Astrocyte (in vitro differentiated cells and primary cell): ENCODE measurements at regions not wholly inside any gene's neighbourhood (a gene's known extent, or its start where the extent isn't known, plus 50 kb on each side); places are given as distances from the start of the nearest gene placed in this dataset.

ENCODE experiments used
- CTCF ChIP-seq: IDR thresholded peaks from 2 replicates; pipeline ENCODE4 v1.5.1; 2011; ENCODE audit warnings: low read depth, mild to moderate bottlenecking, inconsistent platforms, low read length, moderate library complexity; ENCODE audit not compliant: insufficient read depth
- EZH2 ChIP-seq: IDR thresholded peaks from 2 replicates; pipeline ENCODE4 v1.6.1; 2012; ENCODE audit warnings: mild to moderate bottlenecking, low read length, inconsistent platforms; ENCODE audit not compliant: insufficient read depth

GRCh38 chr13:48874165-48874564 lies 101.5 kb upstream of the FNDC3A start:
- no peak for TF ChIP-seq CTCF
- no peak for TF ChIP-seq EZH2
